HepG2 (cell line): ENCODE measurements at regions not wholly inside any gene's neighbourhood (a gene's known extent, or its start where the extent isn't known, plus 50 kb on each side); places are given as distances from the start of the nearest gene placed in this dataset.

ENCODE experiments used
- ATAC-seq: fragments of 200-7000 bp; cut with Tn5 transposase; 3 replicates; pipeline ENCODE4 v1.9.1; 2020; ENCODE audit warnings: mild to moderate bottlenecking, moderate library complexity
- BruUV-seq: library from RNA; stranded (reverse); fragments of 400-500 nt; replicated peaks from 2 replicates; lab custom pipeline; 2021; lab: Mats Ljungman, UMichigan
- CTCF ChIA-PET: fragments of 300-600 bp; formaldehyde crosslinking; extraction: SDS; loops from one replicate; lab custom pipeline; 2021; ENCODE audit warnings: low total read pairs, inconsistent platforms, low intra/inter-chr PET ratio; lab: Yijun Ruan, JAX
- POLR2A ChIA-PET: fragments of 350-600 bp; sonication (Branson Sonifier 250); formaldehyde crosslinking; loops from one replicate; lab custom pipeline; 2020; ENCODE audit warnings: antibody characterized with exemption, inconsistent platforms; lab: Yijun Ruan, JAX
- DNase-seq: peaks from one replicate; pipeline ENCODE4 v3.0.0-alpha.2; 2015; ENCODE audit warnings: low spot score
- FAIRE-seq: peaks from 3 replicates; lab custom pipeline; 2011; peaks lifted over from hg19 to GRCh38; lab: Jason Lieb, UNC
- H2AFZ ChIP-seq: one replicate; pipeline ENCODE4 v1.6.1; 2011; ENCODE audit warnings: low read length, inconsistent platforms
- H3K27ac ChIP-seq: fragments of 300-600 bp; 3 replicates; pipeline ENCODE4 v1.8.0; 2011; ENCODE audit warnings: mixed run types, mild to moderate bottlenecking, mixed read lengths, low read length, inconsistent platforms; ENCODE audit not compliant: insufficient read depth; ENCODE audit errors: extremely low read length
- H3K27me3 ChIP-seq, 2 experiments: fragments of 200-600 bp in 1 of 2; 2 replicates in 1 of 2; 3 replicates in 1 of 2; pipeline versions ENCODE4 v1.6.0 to v1.8.0; 2011; ENCODE audit warnings: low read length in 2 of 2, mild to moderate bottlenecking in 2 of 2, moderate library complexity in 2 of 2, inconsistent platforms in 1 of 2; ENCODE audit not compliant: insufficient read depth in 2 of 2, control insufficient read depth in 1 of 2
- H3K36me3 ChIP-seq, 2 experiments: fragments of 200-600 bp in 1 of 2; replicated peaks in 1 of 2; 2 replicates in 1 of 2; 3 replicates in 1 of 2; pipeline versions ENCODE4 v1.5.1 to v1.8.0; 2011; ENCODE audit warnings: low read length in 2 of 2, inconsistent platforms in 1 of 2; ENCODE audit not compliant: insufficient read depth in 2 of 2, control insufficient read depth in 1 of 2
- H3K4me1 ChIP-seq: 2 replicates; pipeline ENCODE4 v1.5.1; 2012; ENCODE audit warnings: low read length, inconsistent platforms; ENCODE audit not compliant: insufficient read depth
- H3K4me2 ChIP-seq: 2 replicates; pipeline ENCODE4 v1.6.0; 2011; ENCODE audit warnings: low read depth, low read length, inconsistent platforms
- H3K4me3 ChIP-seq, 3 experiments: fragments of 200-600 bp in 1 of 3; sonication (generic), shearing (Covaris generic) in 1 of 3; replicated peaks in 1 of 3; 2 replicates each; pipeline ENCODE4 v1.5.1; 2011 to 2016; ENCODE audit warnings: low read length in 3 of 3, inconsistent platforms in 2 of 3, low read depth in 2 of 3, mild to moderate bottlenecking in 2 of 3, control low read depth in 1 of 3, mixed read lengths in 1 of 3; ENCODE audit not compliant: insufficient read depth in 1 of 3
- H3K79me2 ChIP-seq: one replicate; pipeline ENCODE4 v1.6.1; 2011; ENCODE audit warnings: low read length, inconsistent platforms; ENCODE audit not compliant: insufficient read depth
- H3K9ac ChIP-seq: 2 replicates; pipeline ENCODE4 v1.6.0; 2011; ENCODE audit warnings: mild to moderate bottlenecking, low read depth, low read length, inconsistent platforms; ENCODE audit not compliant: insufficient read depth
- H3K9me3 ChIP-seq: 2 replicates; pipeline ENCODE4 v1.5.1; 2012; ENCODE audit warnings: mild to moderate bottlenecking, low read length
- H4K20me1 ChIP-seq: 2 replicates; pipeline ENCODE4 v1.6.0; 2011; ENCODE audit warnings: inconsistent platforms, mild to moderate bottlenecking, low read length, moderate library complexity; ENCODE audit not compliant: insufficient read depth
- FOSL1 ChIP-seq: sonication (generic); formaldehyde crosslinking; IDR thresholded peaks from 2 replicates; pipeline ENCODE4 v1.9.0; 2021; ENCODE audit warnings: missing genetic modification reagents, borderline replicate concordance
- GFI1 ChIP-seq: sonication (generic); formaldehyde crosslinking; IDR thresholded peaks from 2 replicates; pipeline ENCODE4 v1.5.0; 2020; ENCODE audit warnings: missing genetic modification reagents, mild to moderate bottlenecking, borderline replicate concordance
- JUNB ChIP-seq: sonication (generic); formaldehyde crosslinking; IDR thresholded peaks from 2 replicates; pipeline ENCODE4 v1.8.0; 2022; ENCODE audit warnings: missing genetic modification reagents, mild to moderate bottlenecking, borderline replicate concordance
- KLF6 ChIP-seq: IDR thresholded peaks from 2 replicates; pipeline ENCODE4 v1.8.0; 2016; ENCODE audit warnings: missing biosample characterization, missing genetic modification reagents
- SNAI1 ChIP-seq: sonication (generic); formaldehyde crosslinking; IDR thresholded peaks from 2 replicates; pipeline ENCODE4 v1.5.0; 2020; ENCODE audit warnings: mild to moderate bottlenecking, missing genetic modification reagents, borderline replicate concordance
- SNAPC2 ChIP-seq: sonication (generic); formaldehyde crosslinking; IDR thresholded peaks from 2 replicates; pipeline ENCODE4 v1.8.1; 2022; ENCODE audit warnings: mild to moderate bottlenecking, missing genetic modification reagents
- SP1 ChIP-seq, 2 experiments: fragments of 450-650 bp in 1 of 2; sonication (generic) in 1 of 2; formaldehyde crosslinking in 1 of 2; IDR thresholded peaks; 2 replicates each; pipeline versions ENCODE4 v1.4.0 to v1.6.1; 2016 to 2020; ENCODE audit warnings: missing genetic modification reagents in 1 of 2
- ZBTB38 ChIP-seq: sonication (generic); formaldehyde crosslinking; IDR thresholded peaks from 2 replicates; pipeline ENCODE4 v1.5.1; 2020; ENCODE audit warnings: mild to moderate bottlenecking, missing genetic modification reagents
- ZFP41 ChIP-seq: sonication (generic); formaldehyde crosslinking; IDR thresholded peaks from 2 replicates; pipeline ENCODE4 v1.4.0; 2020; ENCODE audit warnings: mild to moderate bottlenecking, missing genetic modification reagents, borderline replicate concordance
- ZNF883 ChIP-seq: sonication (generic); formaldehyde crosslinking; IDR thresholded peaks from 2 replicates; pipeline ENCODE4 v1.5.1; 2020; ENCODE audit warnings: mild to moderate bottlenecking, missing genetic modification reagents; ENCODE audit errors: not compliant biosample characterization
- WGBS: methylation state at CpG from one replicate; pipeline ENCODE4 v1.1.6; 2017; ENCODE audit warnings: low lambda C conversion rate; 5-methylcytosine and 5-hydroxymethylcytosine counted together
- in situ Hi-C: cut with HindIII; loops from 2 replicates; pipeline ENCODE4 v1.10.0; 2017; ENCODE audit warnings: low pct_unique_long_range_greater_than_20kb; ENCODE audit not compliant: extremely low pct_ligation_motif_present
- intact Hi-C: fragments of 100-400 bp; cut with micrococcal nuclease; formaldehyde crosslinking; loops from one replicate; pipeline ENCODE4 v1.10.0; 2022; ENCODE audit not compliant: unreplicated experiment
- TF ChIP-seq, protein P1 (sequence below): sonication (generic); formaldehyde crosslinking; IDR thresholded peaks from 2 replicates; pipeline ENCODE4 v1.5.0; 2020; ENCODE audit warnings: missing genetic modification reagents
- TF ChIP-seq, protein P2 (sequence below): sonication (generic); formaldehyde crosslinking; conservative IDR thresholded peaks from 2 replicates; pipeline ENCODE4 v1.8.0; 2022; ENCODE audit warnings: missing genetic modification reagents

DNA sequence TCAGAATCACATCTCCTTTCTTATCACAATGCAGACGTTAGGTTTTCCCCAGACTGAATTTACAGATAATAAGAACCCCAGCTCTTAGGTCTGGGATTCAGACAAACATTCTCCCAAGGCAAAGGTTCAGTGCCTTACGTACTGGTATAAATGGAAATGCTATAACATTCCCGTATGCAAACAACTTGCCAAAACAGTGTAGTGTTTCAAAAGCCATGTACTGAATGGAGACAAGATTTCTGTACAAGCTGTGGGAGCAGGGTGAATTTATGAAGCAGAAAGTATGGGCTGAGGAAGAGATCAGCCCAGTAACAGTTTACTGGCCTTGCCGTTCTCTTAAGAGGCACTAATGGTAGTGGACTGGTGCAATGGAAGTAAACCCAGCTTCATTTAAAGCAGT, 225.5 kb upstream of the ZNF462 start:
- Histone ChIP-seq H3K4me3 (no peak overlapping the region), H3K9ac (no peak overlapping the region), H2AFZ (no peak overlapping the region), H3K79me2 (no peaks in the 10 kb centered on the region), H3K27me3 (no peaks in the 10 kb centered on the region), H3K9me3 (no peaks in the 10 kb centered on the region), H3K4me1 (no peaks in the 10 kb centered on the region), H3K27ac (no peak overlapping the region), H3K36me3 (no peaks in the 10 kb centered on the region), H3K4me2 (no peak overlapping the region), H4K20me1 (no peaks in the 10 kb centered on the region)
- ATAC-seq, result no peak
- intact Hi-C loops, result no loop called here
- 18% methylated on average over 4 of the region's 4 CpGs for WGBS
- no TSS peak for BruUV-seq
- POLR2A ChIA-PET, result no interaction called here
- CTCF ChIA-PET, result no interaction called here
- in situ Hi-C loops, result no loop called here
- TF ChIP-seq ZNF883 (CRISPR knock-in tag), result no peak
- TF ChIP-seq SNAPC2 (CRISPR knock-in tag), result no peak
- TF ChIP-seq ZBTB38 (CRISPR knock-in tag), result no peak
- TF ChIP-seq JUNB (CRISPR knock-in tag), result no peak
- TF ChIP-seq, protein P1, sequence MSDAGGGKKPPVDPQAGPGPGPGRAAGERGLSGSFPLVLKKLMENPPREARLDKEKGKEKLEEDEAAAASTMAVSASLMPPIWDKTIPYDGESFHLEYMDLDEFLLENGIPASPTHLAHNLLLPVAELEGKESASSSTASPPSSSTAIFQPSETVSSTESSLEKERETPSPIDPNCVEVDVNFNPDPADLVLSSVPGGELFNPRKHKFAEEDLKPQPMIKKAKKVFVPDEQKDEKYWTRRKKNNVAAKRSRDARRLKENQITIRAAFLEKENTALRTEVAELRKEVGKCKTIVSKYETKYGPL (CRISPR knock-in tag), result no peak
- no peak for TF ChIP-seq SNAI1 (CRISPR knock-in tag)
- TF ChIP-seq, protein P2, sequence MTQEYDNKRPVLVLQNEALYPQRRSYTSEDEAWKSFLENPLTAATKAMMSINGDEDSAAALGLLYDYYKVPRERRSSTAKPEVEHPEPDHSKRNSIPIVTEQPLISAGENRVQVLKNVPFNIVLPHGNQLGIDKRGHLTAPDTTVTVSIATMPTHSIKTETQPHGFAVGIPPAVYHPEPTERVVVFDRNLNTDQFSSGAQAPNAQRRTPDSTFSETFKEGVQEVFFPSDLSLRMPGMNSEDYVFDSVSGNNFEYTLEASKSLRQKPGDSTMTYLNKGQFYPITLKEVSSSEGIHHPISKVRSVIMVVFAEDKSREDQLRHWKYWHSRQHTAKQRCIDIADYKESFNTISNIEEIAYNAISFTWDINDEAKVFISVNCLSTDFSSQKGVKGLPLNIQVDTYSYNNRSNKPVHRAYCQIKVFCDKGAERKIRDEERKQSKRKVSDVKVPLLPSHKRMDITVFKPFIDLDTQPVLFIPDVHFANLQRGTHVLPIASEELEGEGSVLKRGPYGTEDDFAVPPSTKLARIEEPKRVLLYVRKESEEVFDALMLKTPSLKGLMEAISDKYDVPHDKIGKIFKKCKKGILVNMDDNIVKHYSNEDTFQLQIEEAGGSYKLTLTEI (CRISPR knock-in tag), result no peak
- TF ChIP-seq KLF6 (CRISPR knock-in tag), result no peak
- no peak for TF ChIP-seq SP1 (IDR thresholded peaks at IDR 0.05)
- no peak for TF ChIP-seq SP1 (CRISPR knock-in tag; IDR thresholded peaks at IDR 0.05)
- TF ChIP-seq FOSL1 (CRISPR knock-in tag), result no peak
- TF ChIP-seq GFI1, result no peak
- TF ChIP-seq ZFP41 (CRISPR knock-in tag), result no peak
- no peak for DNase-seq
- no peak for FAIRE-seq
